ENCODE measurements at regions not wholly inside any gene's neighbourhood (a gene's known extent, or its start where the extent isn't known, plus 50 kb on each side); places are given as distances from the start of the nearest gene placed in this dataset.
A peak's percentile ranks its signal among the peaks of the same experiment; 100 is the strongest.

- in situ Hi-C loops (cut with MboI; ENCODE audit: low pct_ligation_motif_present in 1 of 4, low pct_unique_long_range_greater_than_20kb in 1 of 4, low sequenced_read_pairs in 3 of 4) (no loop called here), intact Hi-C loops (cut with DNase I; ENCODE audit: low total_unique reads) (no loop called here)
- Histone ChIP-seq H3K9me3 (no peaks in the 10 kb centered on the region), H3K36me3 (no peaks in the 10 kb centered on the region), H3K4me1 (no peaks in the 10 kb centered on the region), H3K4me3 (no peak overlapping the region), H3K27ac (no peak overlapping the region), H3K27me3 (no peaks in the 10 kb centered on the region)
- 72 to 80% methylated on average over 2 to 4 of the region's 4 CpGs for WGBS, 2 donors (ENCODE audit: low coverage in 1 of 2)
- DNase-seq: no peak
- TF ChIP-seq CTCF (IDR thresholded peaks at IDR 0.05) (no peak), EP300 (IDR thresholded peaks at IDR 0.05; ENCODE audit: low read depth) (no peak), POLR2A (IDR thresholded peaks at IDR 0.05) (no peak), POLR2AphosphoS5 (IDR thresholded peaks at IDR 0.05) (no peak)
These were observed 59.1 kb upstream of the CDYL start for GRCh38 chr6:4717124-4717523.

GRCh38 chr6:4714961-4715501 is 61.2 kb upstream of the CDYL start:
- no peaks in the 10 kb centered on the region for H3K4me1 ChIP-seq
- H3K27me3 ChIP-seq: no peaks in the 10 kb centered on the region
- intact Hi-C loops (cut with DNase I; ENCODE audit: low total_unique reads): no loop called here
- in situ Hi-C loops (cut with MboI; ENCODE audit: low pct_ligation_motif_present in 1 of 4, low pct_unique_long_range_greater_than_20kb in 1 of 4, low sequenced_read_pairs in 3 of 4): no loop called here
- H3K9me3 ChIP-seq: no peaks in the 10 kb centered on the region
- TF ChIP-seq CTCF (IDR thresholded peaks at IDR 0.05) (no peak), POLR2A (IDR thresholded peaks at IDR 0.05) (no peak), POLR2AphosphoS5 (IDR thresholded peaks at IDR 0.05) (no peak), EP300 (IDR thresholded peaks at IDR 0.05; ENCODE audit: low read depth) (no peak)
- no peaks in the 10 kb centered on the region for H3K36me3 ChIP-seq
- DNase-seq: no peak
- WGBS, 2 donors (ENCODE audit: low coverage in 1 of 2): 84 to 86% methylated on average over 6 to 8 of the region's 8 CpGs
- peak overlapping the region in 1 of 4 donors; percentile 6 for H3K27ac ChIP-seq
- no peak overlapping the region for H3K4me3 ChIP-seq

- intact Hi-C loops (cut with DNase I; ENCODE audit: low total_unique reads): no loop called here
- WGBS, 2 donors (ENCODE audit: low coverage in 1 of 2): 96% methylated on average over 9 of the region's 9 CpGs; no CpG with 5 or more reads in 1 of the 2 donors
- in situ Hi-C loops (cut with MboI; ENCODE audit: low pct_ligation_motif_present in 1 of 4, low pct_unique_long_range_greater_than_20kb in 1 of 4, low sequenced_read_pairs in 3 of 4): no loop called here
These were observed 63.9 kb upstream of the CDYL start for GRCh38 chr6:4712291-4712690.

GRCh38 chr6:4707011-4707410 is 69.2 kb upstream of the CDYL start:
- no peaks in the 10 kb centered on the region for H3K27me3 ChIP-seq
- TF ChIP-seq EP300 (IDR thresholded peaks at IDR 0.05; ENCODE audit: low read depth) (no peak), POLR2AphosphoS5 (IDR thresholded peaks at IDR 0.05) (no peak), CTCF (IDR thresholded peaks at IDR 0.05) (no peak), POLR2A (IDR thresholded peaks at IDR 0.05) (no peak)
- H3K9me3 ChIP-seq: peaks cover 0 to 6% of the 10 kb centered on the region in 2 donors
- intact Hi-C loops (cut with DNase I; ENCODE audit: low total_unique reads): no loop called here
- DNase-seq: no peak
- WGBS, 2 donors (ENCODE audit: low coverage in 1 of 2): 97 to 100% methylated on average over 2 to 3 of the region's 3 CpGs
- in situ Hi-C loops (cut with MboI; ENCODE audit: low pct_ligation_motif_present in 1 of 4, low pct_unique_long_range_greater_than_20kb in 1 of 4, low sequenced_read_pairs in 3 of 4): no loop called here
- no peaks in the 10 kb centered on the region for H3K36me3 ChIP-seq
- H3K27ac ChIP-seq: no peak overlapping the region
- no peaks in the 10 kb centered on the region for H3K4me1 ChIP-seq
- H3K4me3 ChIP-seq: no peak overlapping the region

More at GRCh38 chr6:4712291-4712690, 63.9 kb upstream of the CDYL start:
- TF ChIP-seq POLR2A (IDR thresholded peaks at IDR 0.05): no peak
- no peak for TF ChIP-seq CTCF (IDR thresholded peaks at IDR 0.05)
- no peak for DNase-seq
- no peaks in the 10 kb centered on the region for H3K27me3 ChIP-seq
- H3K4me1 ChIP-seq: no peaks in the 10 kb centered on the region
- H3K27ac ChIP-seq: no peak overlapping the region
- H3K36me3 ChIP-seq: no peaks in the 10 kb centered on the region
- H3K9me3 ChIP-seq: peaks cover 0 to 5% of the 10 kb centered on the region in 2 donors
- H3K4me3 ChIP-seq: no peak overlapping the region

Measured in transverse colon (tissue), 4 donors.